Cardiac muscle cell (in vitro differentiated cells and primary cell): ENCODE measurements at regions not wholly inside any gene's neighbourhood (a gene's known extent, or its start where the extent isn't known, plus 50 kb on each side); places are given as distances from the start of the nearest gene placed in this dataset.
A peak's percentile ranks its signal among the peaks of the same experiment; 100 is the strongest.

Experiments
- DNase-seq, 2 donors: peaks; one replicate each; pipeline versions ENCODE4 v3.0.0 to v3.0.0-alpha.2; 2010 to 2017; ENCODE audit warnings: low read depth in 1 of 2, low spot score in 1 of 2
- H3K27ac ChIP-seq: fragments of 200-600 bp; sonication (generic); 2 replicates; pipeline ENCODE4 v1.5.1; 2016
- H3K27me3 ChIP-seq: fragments of 200-600 bp; sonication (generic); 2 replicates; pipeline ENCODE4 v1.6.0; 2016; ENCODE audit warnings: control low read depth
- H3K36me3 ChIP-seq: fragments of 200-600 bp; sonication (generic); 2 replicates; pipeline ENCODE4 v1.5.1; 2016; ENCODE audit warnings: control low read depth
- H3K4me1 ChIP-seq: fragments of 200-600 bp; sonication (generic); 2 replicates; pipeline ENCODE4 v1.8.1; 2017; ENCODE audit warnings: low read depth, mild to moderate bottlenecking, mixed run types
- H3K4me3 ChIP-seq: fragments of 200-600 bp; sonication (generic); 2 replicates; pipeline ENCODE4 v1.5.1; 2016; ENCODE audit warnings: mild to moderate bottlenecking
- H3K9me3 ChIP-seq: fragments of 200-600 bp; sonication (generic); 2 replicates; pipeline ENCODE4 v1.5.1; 2017; ENCODE audit warnings: low read depth, mild to moderate bottlenecking, control low read depth
- CTCF ChIP-seq: IDR thresholded peaks from 2 replicates; pipeline ENCODE4 v1.5.1; 2012; ENCODE audit warnings: low read depth, mild to moderate bottlenecking, low read length

- no peaks in the 10 kb centered on the region for H3K9me3 ChIP-seq
- no peak overlapping the region for H3K4me3 ChIP-seq
- H3K4me1 ChIP-seq: no peaks in the 10 kb centered on the region
- H3K27ac ChIP-seq: no peak overlapping the region
- TF ChIP-seq CTCF: no peak
- H3K36me3 ChIP-seq: no peaks in the 10 kb centered on the region
- no peak for DNase-seq
- peaks cover 16% of the 10 kb centered on the region for H3K27me3 ChIP-seq
These were observed 524.8 kb upstream of the EEF2KMT start for GRCh38 chr16:5622234-5622884.

GRCh38 chr16:5621826-5622225 lies 524.2 kb upstream of the EEF2KMT start:
- no peaks in the 10 kb centered on the region for H3K9me3 ChIP-seq
- H3K27me3 ChIP-seq: peaks cover 21% of the 10 kb centered on the region
- no peak overlapping the region for H3K4me3 ChIP-seq
- H3K27ac ChIP-seq: no peak overlapping the region
- no peaks in the 10 kb centered on the region for H3K36me3 ChIP-seq
- TF ChIP-seq CTCF: no peak
- no peaks in the 10 kb centered on the region for H3K4me1 ChIP-seq
- DNase-seq: peak in 1 of 2 donors; percentile 0

GRCh38 chr16:5619304-5619703 lies 521.7 kb upstream of the EEF2KMT start:
- H3K9me3 ChIP-seq: no peaks in the 10 kb centered on the region
- H3K27me3 ChIP-seq: peaks cover 41% of the 10 kb centered on the region
- no peaks in the 10 kb centered on the region for H3K4me1 ChIP-seq
- TF ChIP-seq CTCF: no peak
- no peaks in the 10 kb centered on the region for H3K36me3 ChIP-seq
- no peak overlapping the region for H3K4me3 ChIP-seq
- no peak for DNase-seq
- no peak overlapping the region for H3K27ac ChIP-seq

- Histone ChIP-seq H3K4me1 (no peaks in the 10 kb centered on the region), H3K9me3 (no peaks in the 10 kb centered on the region), H3K27ac (no peak overlapping the region), H3K36me3 (no peaks in the 10 kb centered on the region), H3K27me3 (peaks cover 54% of the 10 kb centered on the region), H3K4me3 (no peak overlapping the region)
- TF ChIP-seq CTCF: no peak
- DNase-seq: no peak
These were observed 519.2 kb upstream of the EEF2KMT start for GRCh38 chr16:5616841-5617240.

GRCh38 chr16:5615868-5616642 lies 518.5 kb upstream of the EEF2KMT start:
- H3K27ac ChIP-seq: no peak overlapping the region
- no peaks in the 10 kb centered on the region for H3K4me1 ChIP-seq
- peak; percentile 26 for TF ChIP-seq CTCF
- no peaks in the 10 kb centered on the region for H3K36me3 ChIP-seq
- H3K27me3 ChIP-seq: peaks cover 58% of the 10 kb centered on the region
- no peak overlapping the region for H3K4me3 ChIP-seq
- H3K9me3 ChIP-seq: no peaks in the 10 kb centered on the region
- peak; percentile 4 to 88 for DNase-seq
